Smooth muscle cell (in vitro differentiated cells): ENCODE measurements at regions not wholly inside any gene's neighbourhood (a gene's known extent, or its start where the extent isn't known, plus 50 kb on each side); places are given as distances from the start of the nearest gene placed in this dataset.

Experiments used
- DNase-seq: peaks from one replicate; lab custom pipeline; 2025; ENCODE audit not compliant: unreplicated experiment; lab: John Stamatoyannopoulos, UW
- H2AFZ ChIP-seq: fragments of 200-600 bp; sonication (generic); 2 replicates; pipeline ENCODE4 v1.6.0; 2016; ENCODE audit warnings: antibody characterized with exemption, low read depth, mild to moderate bottlenecking
- H3F3A ChIP-seq: fragments of 200-600 bp; sonication (generic); 2 replicates; pipeline ENCODE4 v1.6.0; 2017; ENCODE audit warnings: antibody characterized with exemption, low read depth
- H3K27ac ChIP-seq: fragments of 200-600 bp; sonication (generic); 2 replicates; pipeline ENCODE4 v1.5.1; 2016; ENCODE audit warnings: low read depth, mild to moderate bottlenecking
- H3K27me3 ChIP-seq: fragments of 200-600 bp; sonication (generic); 2 replicates; pipeline ENCODE4 v1.6.1; 2016; ENCODE audit warnings: low read depth, mild to moderate bottlenecking
- H3K36me3 ChIP-seq: fragments of 200-600 bp; sonication (generic); 2 replicates; pipeline ENCODE4 v1.5.1; 2016; ENCODE audit warnings: low read depth
- H3K4me1 ChIP-seq: fragments of 200-600 bp; sonication (generic); 2 replicates; pipeline ENCODE4 v1.5.1; 2016; ENCODE audit warnings: low read depth
- H3K4me2 ChIP-seq: fragments of 200-600 bp; sonication (generic); 2 replicates; pipeline ENCODE4 v1.6.0; 2016; ENCODE audit warnings: mild to moderate bottlenecking
- H3K4me3 ChIP-seq: fragments of 200-600 bp; sonication (generic); 2 replicates; pipeline ENCODE4 v1.5.1; 2016; ENCODE audit warnings: mild to moderate bottlenecking
- H3K79me2 ChIP-seq: fragments of 200-600 bp; sonication (generic); 2 replicates; pipeline ENCODE4 v1.6.0; 2016; ENCODE audit warnings: low read depth, mild to moderate bottlenecking
- H3K9ac ChIP-seq: fragments of 200-600 bp; sonication (generic); 2 replicates; pipeline ENCODE4 v1.6.0; 2016; ENCODE audit warnings: low read depth
- H3K9me3 ChIP-seq: fragments of 200-600 bp; sonication (generic); replicated peaks from 2 replicates; pipeline ENCODE4 v1.5.1; 2016; ENCODE audit warnings: low read depth
- H4K20me1 ChIP-seq: fragments of 200-600 bp; sonication (generic); 2 replicates; pipeline ENCODE4 v1.6.0; 2016; ENCODE audit warnings: low read depth
- WGBS: methylation state at CpG from one replicate; pipeline ENCODE4 v1.1.7; 2016; ENCODE audit warnings: low lambda C conversion rate; 5-methylcytosine and 5-hydroxymethylcytosine counted together
- TF ChIP-seq, protein P1 (sequence below): fragments of 200-600 bp; sonication (generic); IDR thresholded peaks from 2 replicates; pipeline ENCODE4 v1.5.1; 2017; ENCODE audit warnings: borderline replicate concordance, mild to moderate bottlenecking, antibody characterized with exemption; ENCODE audit not compliant: insufficient read depth, poor library complexity, severe bottlenecking

DNA sequence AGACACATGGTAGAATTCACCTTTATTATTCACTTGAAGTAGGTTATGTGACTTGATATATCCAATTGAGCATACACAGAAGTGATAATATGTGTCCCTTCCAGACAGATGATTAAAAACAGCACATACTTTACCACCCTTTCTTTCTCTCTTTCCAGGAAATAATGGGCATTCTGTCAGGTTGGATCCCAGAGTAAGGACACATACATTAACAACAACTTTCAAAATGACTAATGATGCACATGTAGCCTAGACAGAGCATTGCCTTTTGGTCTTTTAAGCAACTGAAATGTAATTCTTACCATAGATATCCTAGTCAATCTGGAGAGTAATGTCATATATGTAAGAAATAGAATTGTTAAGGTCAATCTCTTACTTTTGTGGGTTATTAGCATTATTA is 1748.7 kb downstream of the EFNA5 start:
- no peaks in the 10 kb centered on the region for H3K79me2 ChIP-seq
- no peaks in the 10 kb centered on the region for H3K27me3 ChIP-seq
- no peaks in the 10 kb centered on the region for H3K36me3 ChIP-seq
- no peaks in the 10 kb centered on the region for H4K20me1 ChIP-seq
- H2AFZ ChIP-seq, result no peak overlapping the region
- H3K9ac ChIP-seq, result no peak overlapping the region
- no peak overlapping the region for H3K4me2 ChIP-seq
- no peaks in the 10 kb centered on the region for H3F3A ChIP-seq
- H3K9me3 ChIP-seq, result no peaks in the 10 kb centered on the region
- no peaks in the 10 kb centered on the region for H3K4me1 ChIP-seq
- no peak overlapping the region for H3K27ac ChIP-seq
- H3K4me3 ChIP-seq, result no peak overlapping the region
- TF ChIP-seq, protein P1, sequence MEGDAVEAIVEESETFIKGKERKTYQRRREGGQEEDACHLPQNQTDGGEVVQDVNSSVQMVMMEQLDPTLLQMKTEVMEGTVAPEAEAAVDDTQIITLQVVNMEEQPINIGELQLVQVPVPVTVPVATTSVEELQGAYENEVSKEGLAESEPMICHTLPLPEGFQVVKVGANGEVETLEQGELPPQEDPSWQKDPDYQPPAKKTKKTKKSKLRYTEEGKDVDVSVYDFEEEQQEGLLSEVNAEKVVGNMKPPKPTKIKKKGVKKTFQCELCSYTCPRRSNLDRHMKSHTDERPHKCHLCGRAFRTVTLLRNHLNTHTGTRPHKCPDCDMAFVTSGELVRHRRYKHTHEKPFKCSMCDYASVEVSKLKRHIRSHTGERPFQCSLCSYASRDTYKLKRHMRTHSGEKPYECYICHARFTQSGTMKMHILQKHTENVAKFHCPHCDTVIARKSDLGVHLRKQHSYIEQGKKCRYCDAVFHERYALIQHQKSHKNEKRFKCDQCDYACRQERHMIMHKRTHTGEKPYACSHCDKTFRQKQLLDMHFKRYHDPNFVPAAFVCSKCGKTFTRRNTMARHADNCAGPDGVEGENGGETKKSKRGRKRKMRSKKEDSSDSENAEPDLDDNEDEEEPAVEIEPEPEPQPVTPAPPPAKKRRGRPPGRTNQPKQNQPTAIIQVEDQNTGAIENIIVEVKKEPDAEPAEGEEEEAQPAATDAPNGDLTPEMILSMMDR, result no peak
- DNase-seq, result no peak

DNA sequence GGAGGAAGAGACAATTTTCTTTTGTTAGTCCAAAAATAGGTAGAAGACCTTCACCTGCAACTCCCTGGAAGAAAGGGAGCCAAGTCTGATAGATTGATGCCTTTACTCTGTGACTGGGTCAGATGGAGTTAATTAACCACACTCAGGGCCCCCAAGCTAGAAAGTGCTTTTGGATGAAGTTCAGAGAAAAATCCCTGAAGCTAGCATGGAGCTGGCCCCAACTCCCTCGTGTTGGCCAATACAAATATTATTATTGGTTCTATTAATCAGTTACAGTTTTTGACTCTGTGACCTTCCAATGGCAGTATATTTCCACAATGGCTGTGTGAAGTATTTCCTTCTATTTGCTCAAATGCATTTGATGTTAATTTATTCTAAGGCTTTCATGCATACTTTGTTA is 1753.5 kb downstream of the EFNA5 start:
- Histone ChIP-seq H3K4me1 (no peaks in the 10 kb centered on the region), H3K9me3 (no peaks in the 10 kb centered on the region), H3K4me3 (no peak overlapping the region), H2AFZ (no peak overlapping the region), H3K27me3 (no peaks in the 10 kb centered on the region), H4K20me1 (no peaks in the 10 kb centered on the region), H3K36me3 (no peaks in the 10 kb centered on the region), H3K9ac (no peak overlapping the region), H3K4me2 (no peak overlapping the region), H3K79me2 (no peaks in the 10 kb centered on the region), H3F3A (no peaks in the 10 kb centered on the region), H3K27ac (no peak overlapping the region)
- WGBS, result 91% methylated on average over 1 of the region's 1 CpG
- DNase-seq, result no peak
- TF ChIP-seq, protein P1, result no peak

DNA sequence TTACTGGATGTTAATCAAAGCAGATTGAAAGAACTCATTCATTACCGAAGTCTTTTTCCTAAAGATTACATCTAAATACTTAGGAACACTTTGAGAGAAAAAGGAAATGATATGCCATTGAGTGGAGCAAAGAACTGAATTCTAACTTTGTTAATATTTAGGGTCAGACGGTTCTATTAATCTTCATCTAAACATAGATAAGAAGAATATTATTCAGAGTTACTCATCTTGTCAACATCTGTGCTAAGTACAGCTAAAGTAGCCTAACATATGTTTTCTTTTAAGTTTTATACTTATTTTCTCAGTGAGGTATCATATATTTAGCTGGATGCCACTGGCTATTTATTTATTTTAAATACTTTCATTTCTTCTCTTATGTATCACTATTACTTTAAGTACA is 1763.7 kb downstream of the EFNA5 start:
- TF ChIP-seq, protein P1, result no peak
- 47% methylated on average over 2 of the region's 2 CpGs for WGBS
- Histone ChIP-seq H3F3A (no peaks in the 10 kb centered on the region), H3K9ac (no peak overlapping the region), H3K79me2 (no peaks in the 10 kb centered on the region), H3K4me1 (no peaks in the 10 kb centered on the region), H4K20me1 (no peaks in the 10 kb centered on the region), H3K36me3 (no peaks in the 10 kb centered on the region), H3K4me3 (no peak overlapping the region), H3K9me3 (no peaks in the 10 kb centered on the region), H2AFZ (peak overlapping the region; percentile 76), H3K27ac (no peak overlapping the region), H3K27me3 (no peaks in the 10 kb centered on the region), H3K4me2 (peak overlapping the region; percentile 42)
- no peak for DNase-seq

DNA sequence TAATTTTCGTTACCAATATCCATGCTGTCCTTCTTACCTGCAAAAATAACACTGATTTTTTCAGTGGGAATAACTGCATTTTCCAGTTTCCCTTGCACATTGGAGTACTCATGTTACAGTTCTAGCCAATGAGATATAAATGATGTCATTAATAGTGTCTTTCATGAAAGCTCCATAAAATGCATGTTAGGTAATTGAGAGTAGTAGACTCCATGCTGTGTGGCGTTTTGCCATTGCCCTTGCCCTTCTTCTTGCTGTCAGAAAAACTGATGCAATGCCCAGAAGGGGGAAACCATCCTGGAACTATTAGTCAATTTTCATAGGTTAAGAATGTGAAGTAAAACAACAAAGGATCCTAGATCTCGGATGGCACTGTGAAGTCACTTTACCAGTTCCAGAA is 1765.3 kb downstream of the EFNA5 start:
- Histone ChIP-seq H3K27ac (no peak overlapping the region), H3K4me3 (no peak overlapping the region), H3K4me1 (no peaks in the 10 kb centered on the region), H2AFZ (no peak overlapping the region), H3K79me2 (no peaks in the 10 kb centered on the region), H3K9me3 (no peaks in the 10 kb centered on the region), H3K27me3 (no peaks in the 10 kb centered on the region), H3K4me2 (no peak overlapping the region), H3K9ac (no peak overlapping the region), H4K20me1 (no peaks in the 10 kb centered on the region), H3F3A (no peaks in the 10 kb centered on the region), H3K36me3 (no peaks in the 10 kb centered on the region)
- WGBS, result 87% methylated on average over 3 of the region's 3 CpGs
- TF ChIP-seq, protein P1, result no peak
- DNase-seq, result no peak
